ENCODE measurements at regions not wholly inside any gene's neighbourhood (a gene's known extent, or its start where the extent isn't known, plus 50 kb on each side); places are given as distances from the start of the nearest gene placed in this dataset.
A peak's percentile ranks its signal among the peaks of the same experiment; 100 is the strongest.

DNA sequence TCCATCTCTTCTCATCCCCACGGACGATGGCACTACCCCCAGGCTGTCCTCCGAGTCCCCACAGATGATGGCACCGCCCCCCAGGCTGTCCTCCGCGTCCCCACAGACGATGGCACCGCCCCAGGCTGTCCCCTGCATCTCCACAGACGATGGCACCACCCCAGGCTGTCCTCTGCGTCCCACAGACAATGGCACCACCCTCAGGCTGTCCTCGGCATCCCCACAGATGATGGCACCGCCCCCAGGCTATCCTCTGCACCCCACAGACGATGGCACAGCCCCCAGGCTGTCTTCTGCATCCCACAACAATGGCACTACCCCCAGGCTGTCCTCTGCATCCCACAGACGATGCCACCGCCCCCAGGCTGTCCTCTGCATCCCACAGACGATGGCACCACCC, 57.4 kb upstream of the PTCH1 start:
- H3K9me3 Mint-ChIP-seq: no peaks in the 10 kb centered on the region
- DNase-seq (peak in 1 of 2 donors; percentile 54), ATAC-seq (peak in 1 of 3 donors; percentile 50)
- Histone ChIP-seq H3K4me3 (ENCODE audit: low read length) (no peak overlapping the region), H3K4me1 (ENCODE audit: control insufficient read depth, insufficient read depth, low read length) (peaks cover 10% of the 10 kb centered on the region), H3K36me3 (ENCODE audit: control insufficient read depth, insufficient read depth, low read length) (no peaks in the 10 kb centered on the region), H3K27ac (ENCODE audit: low read length) (no peak overlapping the region), H3K9me3 (ENCODE audit: control insufficient read depth, insufficient read depth, low read length) (no peaks in the 10 kb centered on the region), H3K27me3 (ENCODE audit: control insufficient read depth, insufficient read depth, low read length) (peaks cover 2% of the 10 kb centered on the region)
- 69% methylated on average over 16 of the region's 16 CpGs for WGBS (ENCODE audit: insufficient coverage)
- TF ChIP-seq, protein P1, sequence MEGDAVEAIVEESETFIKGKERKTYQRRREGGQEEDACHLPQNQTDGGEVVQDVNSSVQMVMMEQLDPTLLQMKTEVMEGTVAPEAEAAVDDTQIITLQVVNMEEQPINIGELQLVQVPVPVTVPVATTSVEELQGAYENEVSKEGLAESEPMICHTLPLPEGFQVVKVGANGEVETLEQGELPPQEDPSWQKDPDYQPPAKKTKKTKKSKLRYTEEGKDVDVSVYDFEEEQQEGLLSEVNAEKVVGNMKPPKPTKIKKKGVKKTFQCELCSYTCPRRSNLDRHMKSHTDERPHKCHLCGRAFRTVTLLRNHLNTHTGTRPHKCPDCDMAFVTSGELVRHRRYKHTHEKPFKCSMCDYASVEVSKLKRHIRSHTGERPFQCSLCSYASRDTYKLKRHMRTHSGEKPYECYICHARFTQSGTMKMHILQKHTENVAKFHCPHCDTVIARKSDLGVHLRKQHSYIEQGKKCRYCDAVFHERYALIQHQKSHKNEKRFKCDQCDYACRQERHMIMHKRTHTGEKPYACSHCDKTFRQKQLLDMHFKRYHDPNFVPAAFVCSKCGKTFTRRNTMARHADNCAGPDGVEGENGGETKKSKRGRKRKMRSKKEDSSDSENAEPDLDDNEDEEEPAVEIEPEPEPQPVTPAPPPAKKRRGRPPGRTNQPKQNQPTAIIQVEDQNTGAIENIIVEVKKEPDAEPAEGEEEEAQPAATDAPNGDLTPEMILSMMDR (IDR thresholded peaks at IDR 0.05): no peak
- H3K36me3 Mint-ChIP-seq: no peaks in the 10 kb centered on the region
- intact Hi-C loops (cut with micrococcal nuclease): no loop called here
- peaks cover 11 to 19% of the 10 kb centered on the region in 2 donors for H3K4me1 Mint-ChIP-seq
- H3K27me3 Mint-ChIP-seq (ENCODE audit: low read depth in 2 of 2): peaks cover 22 to 27% of the 10 kb centered on the region in 2 donors
- no peak overlapping the region for H3K4me3 Mint-ChIP-seq
- H3K27ac Mint-ChIP-seq: no peak overlapping the region

DNA sequence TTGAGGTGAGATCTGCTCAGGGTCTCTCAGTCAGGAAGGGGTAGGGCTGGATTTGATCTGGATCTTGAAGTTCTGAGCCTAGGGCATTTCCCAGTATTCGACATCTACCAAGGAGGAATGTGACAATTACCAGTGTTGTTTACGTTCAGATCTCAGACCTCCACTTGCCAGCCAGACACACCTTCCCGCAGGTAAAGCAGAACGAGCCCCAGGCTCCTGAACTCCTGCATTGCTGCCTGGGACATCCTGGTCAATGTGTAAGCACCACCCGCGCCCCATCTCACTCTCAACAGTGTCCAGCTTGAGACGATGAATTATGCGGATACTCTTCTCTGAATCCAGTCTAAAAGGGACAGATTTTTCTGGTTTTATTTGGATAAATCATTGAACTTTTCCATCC, 56.7 kb upstream of the PTCH1 start:
- no peaks in the 10 kb centered on the region for H3K9me3 ChIP-seq (ENCODE audit: control insufficient read depth, insufficient read depth, low read length)
- Mint-ChIP-seq H3K9me3 (no peaks in the 10 kb centered on the region), H3K4me1 (peaks cover 11 to 19% of the 10 kb centered on the region in 2 donors), H3K27ac (no peak overlapping the region), H3K4me3 (no peak overlapping the region), H3K27me3 (ENCODE audit: low read depth in 2 of 2) (peaks cover 22 to 27% of the 10 kb centered on the region in 2 donors), H3K36me3 (no peaks in the 10 kb centered on the region)
- no peak overlapping the region for H3K27ac ChIP-seq (ENCODE audit: low read length)
- H3K36me3 ChIP-seq (ENCODE audit: control insufficient read depth, insufficient read depth, low read length): no peaks in the 10 kb centered on the region
- ATAC-seq (no peak), DNase-seq (no peak)
- TF ChIP-seq, protein P1 (IDR thresholded peaks at IDR 0.05): no peak
- H3K27me3 ChIP-seq (ENCODE audit: control insufficient read depth, insufficient read depth, low read length): peaks cover 2% of the 10 kb centered on the region
- intact Hi-C loops (cut with micrococcal nuclease): no loop called here
- no peak overlapping the region for H3K4me3 ChIP-seq (ENCODE audit: low read length)
- H3K4me1 ChIP-seq (ENCODE audit: control insufficient read depth, insufficient read depth, low read length): peaks cover 10% of the 10 kb centered on the region
- WGBS (ENCODE audit: insufficient coverage): 85% methylated on average over 8 of the region's 8 CpGs

DNA sequence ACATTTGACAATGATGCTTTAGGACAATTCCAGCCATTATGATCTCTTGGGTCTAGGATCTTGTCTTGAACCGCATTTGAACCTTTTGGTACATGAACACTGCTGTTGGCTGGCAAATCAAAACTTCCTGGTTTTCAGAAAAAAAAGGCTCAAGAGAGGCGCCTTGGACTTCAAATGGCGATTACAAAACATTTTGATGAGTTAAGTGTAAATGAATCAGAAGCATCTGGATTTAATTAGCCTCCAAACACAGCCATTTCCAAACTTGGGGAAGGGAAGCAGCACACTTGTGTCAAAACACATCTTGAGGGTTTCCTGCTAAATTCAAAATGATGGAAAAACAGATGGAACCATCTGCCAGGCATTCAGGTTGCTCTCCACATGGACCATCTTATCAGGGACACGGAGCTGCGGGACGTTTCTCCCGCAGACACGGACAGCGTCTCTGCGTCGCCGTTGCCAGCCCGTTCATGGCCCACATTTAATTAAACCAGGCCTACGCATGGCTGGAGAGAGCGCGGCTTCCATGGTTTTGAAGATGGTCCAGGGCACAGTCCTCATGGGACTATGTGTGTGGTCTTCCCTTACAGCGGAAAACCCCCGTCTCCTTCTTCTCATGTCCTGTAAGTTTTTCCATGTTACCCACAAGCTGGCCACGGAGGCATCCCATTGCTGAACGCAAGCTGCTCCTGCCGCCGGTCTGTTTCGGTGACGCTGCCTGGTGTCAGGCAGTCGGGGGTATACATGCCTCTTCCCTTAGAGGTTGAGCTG, 55.8 kb upstream of the PTCH1 start:
- TF ChIP-seq, protein P1 (IDR thresholded peaks at IDR 0.05): no peak
- intact Hi-C loops (cut with micrococcal nuclease): no loop called here
- DNase-seq: no peak
- Histone ChIP-seq H3K9me3 (ENCODE audit: control insufficient read depth, insufficient read depth, low read length) (no peaks in the 10 kb centered on the region), H3K27me3 (ENCODE audit: control insufficient read depth, insufficient read depth, low read length) (peaks cover 8% of the 10 kb centered on the region), H3K27ac (ENCODE audit: low read length) (no peak overlapping the region), H3K4me1 (ENCODE audit: control insufficient read depth, insufficient read depth, low read length) (peaks cover 10% of the 10 kb centered on the region), H3K36me3 (ENCODE audit: control insufficient read depth, insufficient read depth, low read length) (no peaks in the 10 kb centered on the region), H3K4me3 (ENCODE audit: low read length) (no peak overlapping the region)
- Mint-ChIP-seq H3K9me3 (no peaks in the 10 kb centered on the region), H3K27ac (no peak overlapping the region), H3K36me3 (no peaks in the 10 kb centered on the region), H3K4me1 (peaks cover 11 to 19% of the 10 kb centered on the region in 2 donors), H3K27me3 (ENCODE audit: low read depth in 2 of 2) (peaks cover 22 to 27% of the 10 kb centered on the region in 2 donors), H3K4me3 (no peak overlapping the region)
- 93% methylated on average over 25 of the region's 25 CpGs for WGBS (ENCODE audit: insufficient coverage)
- no peak for ATAC-seq

DNA sequence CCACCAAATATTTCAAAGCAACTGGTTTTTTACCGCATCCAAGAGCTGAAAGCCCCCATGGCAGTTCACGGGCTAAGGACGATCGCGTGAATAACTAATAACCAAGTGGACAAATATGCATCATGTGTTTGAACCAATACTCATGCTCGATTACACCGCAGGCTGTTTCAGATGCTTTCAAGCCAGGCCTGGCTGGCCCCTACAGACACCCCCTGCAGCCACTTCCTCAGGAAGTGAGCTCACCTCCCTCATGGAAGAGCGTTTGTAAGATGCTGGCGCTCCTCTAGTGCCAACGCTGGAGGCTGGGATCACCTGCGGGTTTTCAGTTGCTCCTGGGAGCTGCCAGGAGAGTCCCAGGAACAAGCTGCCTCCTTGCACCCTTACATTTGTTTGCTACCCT, 53.9 kb upstream of the PTCH1 start:
- peaks cover 10% of the 10 kb centered on the region for H3K4me1 ChIP-seq (ENCODE audit: control insufficient read depth, insufficient read depth, low read length)
- TF ChIP-seq, protein P1 (IDR thresholded peaks at IDR 0.05): no peak
- Mint-ChIP-seq H3K27ac (no peak overlapping the region), H3K4me3 (no peak overlapping the region), H3K4me1 (peaks cover 11 to 19% of the 10 kb centered on the region in 2 donors), H3K9me3 (no peaks in the 10 kb centered on the region), H3K36me3 (no peaks in the 10 kb centered on the region), H3K27me3 (ENCODE audit: low read depth in 2 of 2) (peaks cover 23 to 30% of the 10 kb centered on the region in 2 donors)
- H3K4me3 ChIP-seq (ENCODE audit: low read length): no peak overlapping the region
- no peaks in the 10 kb centered on the region for H3K36me3 ChIP-seq (ENCODE audit: control insufficient read depth, insufficient read depth, low read length)
- H3K9me3 ChIP-seq (ENCODE audit: control insufficient read depth, insufficient read depth, low read length): no peaks in the 10 kb centered on the region
- no peak for ATAC-seq
- no peak overlapping the region for H3K27ac ChIP-seq (ENCODE audit: low read length)
- 45% methylated on average over 11 of the region's 11 CpGs for WGBS (ENCODE audit: insufficient coverage)
- intact Hi-C loops (cut with micrococcal nuclease): no loop called here
- DNase-seq: no peak
- peaks cover 12% of the 10 kb centered on the region for H3K27me3 ChIP-seq (ENCODE audit: control insufficient read depth, insufficient read depth, low read length)
